Rectal smooth muscle tissue (tissue), 1 donor: ENCODE measurements at regions not wholly inside any gene's neighbourhood (a gene's known extent, or its start where the extent isn't known, plus 50 kb on each side); places are given as distances from the start of the nearest gene placed in this dataset.
"Not testable (repeated sequence)": the region's sequence is repeated elsewhere in the genome, so short reads cannot be mapped to it uniquely, and the experiment has no call there.

Experiments
- H3K27ac ChIP-seq: one replicate; pipeline ENCODE4 v1.7.0; 2013; ENCODE audit warnings: low read depth, low read length, inconsistent platforms
- H3K27me3 ChIP-seq: one replicate; pipeline ENCODE4 v1.7.0; 2013; ENCODE audit warnings: low read length; ENCODE audit not compliant: control insufficient read depth, insufficient read depth
- H3K36me3 ChIP-seq: one replicate; pipeline ENCODE4 v1.7.0; 2013; ENCODE audit warnings: low read length; ENCODE audit not compliant: control insufficient read depth, insufficient read depth
- H3K4me1 ChIP-seq: one replicate; pipeline ENCODE4 v1.7.0; 2013; ENCODE audit warnings: low read length; ENCODE audit not compliant: control insufficient read depth, insufficient read depth
- H3K4me3 ChIP-seq: one replicate; pipeline ENCODE4 v1.7.0; 2013; ENCODE audit warnings: low read length
- H3K9ac ChIP-seq: one replicate; pipeline ENCODE4 v1.7.0; 2013; ENCODE audit warnings: low read length

- Histone ChIP-seq H3K4me1 (no peaks in the 10 kb centered on the region), H3K27me3 (no peaks in the 10 kb centered on the region), H3K36me3 (no peaks in the 10 kb centered on the region)
These were observed 78.6 kb downstream of the MRM1 start for GRCh38 chr17:36679815-36680467.

GRCh38 chr17:36680701-36681202, 79.4 kb downstream of the MRM1 start:
- Histone ChIP-seq H3K4me1 (no peaks in the 10 kb centered on the region), H3K36me3 (no peaks in the 10 kb centered on the region), H3K27ac (no peak overlapping the region), H3K27me3 (no peaks in the 10 kb centered on the region), H3K9ac (no peak overlapping the region), H3K4me3 (no peak overlapping the region)

More at GRCh38 chr17:36679815-36680467, 78.6 kb downstream of the MRM1 start:
- Histone ChIP-seq H3K27ac (no peak overlapping the region), H3K4me3 (no peak overlapping the region), H3K9ac (no peak overlapping the region)

GRCh38 chr17:36682773-36683172, 81.4 kb downstream of the MRM1 start:
- H3K27ac ChIP-seq: no peak overlapping the region
- H3K4me3 ChIP-seq: no peak overlapping the region
- H3K9ac ChIP-seq: no peak overlapping the region
- H3K27me3 ChIP-seq: no peaks in the 10 kb centered on the region
- no peaks in the 10 kb centered on the region for H3K36me3 ChIP-seq
- no peaks in the 10 kb centered on the region for H3K4me1 ChIP-seq

- no peaks in the 10 kb centered on the region for H3K36me3 ChIP-seq
- no peak overlapping the region for H3K4me3 ChIP-seq
- no peaks in the 10 kb centered on the region for H3K27me3 ChIP-seq
- H3K27ac ChIP-seq: no peak overlapping the region
- H3K4me1 ChIP-seq: no peaks in the 10 kb centered on the region
- no peak overlapping the region for H3K9ac ChIP-seq
These were observed 82.0 kb downstream of the MRM1 start for GRCh38 chr17:36683387-36683786.

GRCh38 chr17:36684134-36684533, 82.8 kb downstream of the MRM1 start:
- Histone ChIP-seq H3K27me3 (no peaks in the 10 kb centered on the region), H3K9ac (no peak overlapping the region), H3K27ac (no peak overlapping the region), H3K36me3 (no peaks in the 10 kb centered on the region), H3K4me3 (no peak overlapping the region), H3K4me1 (no peaks in the 10 kb centered on the region)

- H3K9ac ChIP-seq: no peak overlapping the region
- H3K4me1 ChIP-seq: no peaks in the 10 kb centered on the region
- no peak overlapping the region for H3K27ac ChIP-seq
- no peaks in the 10 kb centered on the region for H3K27me3 ChIP-seq
- no peaks in the 10 kb centered on the region for H3K36me3 ChIP-seq
- H3K4me3 ChIP-seq: no peak overlapping the region
These were observed 84.8 kb downstream of the MRM1 start for GRCh38 chr17:36686123-36686669.

GRCh38 chr17:36687736-36688135, 86.4 kb downstream of the MRM1 start:
- H3K27ac ChIP-seq: no peak overlapping the region
- H3K36me3 ChIP-seq: no peaks in the 10 kb centered on the region
- no peaks in the 10 kb centered on the region for H3K4me1 ChIP-seq
- H3K27me3 ChIP-seq: no peaks in the 10 kb centered on the region
- H3K4me3 ChIP-seq: no peak overlapping the region
- H3K9ac ChIP-seq: no peak overlapping the region

GRCh38 chr17:36689089-36689667, 87.8 kb downstream of the MRM1 start:
- Histone ChIP-seq H3K27me3 (no peaks in the 10 kb centered on the region), H3K9ac (no peak overlapping the region), H3K4me1 (no peaks in the 10 kb centered on the region), H3K27ac (no peak overlapping the region), H3K4me3 (no peak overlapping the region), H3K36me3 (no peaks in the 10 kb centered on the region)

- H3K27ac ChIP-seq: no peak overlapping the region
- H3K4me1 ChIP-seq: no peaks in the 10 kb centered on the region
- H3K27me3 ChIP-seq: peaks cover 2% of the 10 kb centered on the region
- H3K4me3 ChIP-seq: no peak overlapping the region
- no peak overlapping the region for H3K9ac ChIP-seq
- H3K36me3 ChIP-seq: no peaks in the 10 kb centered on the region
These were observed 88.8 kb downstream of the MRM1 start for GRCh38 chr17:36690190-36690589.

GRCh38 chr17:36691606-36692005, 90.2 kb downstream of the MRM1 start:
- Histone ChIP-seq H3K4me1 (no peaks in the 10 kb centered on the region), H3K4me3 (no peak overlapping the region), H3K27me3 (peaks cover 3% of the 10 kb centered on the region), H3K27ac (no peak overlapping the region), H3K9ac (no peak overlapping the region), H3K36me3 (no peaks in the 10 kb centered on the region)

GRCh38 chr17:36695082-36695481, 93.7 kb downstream of the MRM1 start:
- H3K4me3 ChIP-seq: no peak overlapping the region
- no peaks in the 10 kb centered on the region for H3K36me3 ChIP-seq
- H3K4me1 ChIP-seq: no peaks in the 10 kb centered on the region
- no peak overlapping the region for H3K9ac ChIP-seq
- H3K27me3 ChIP-seq: peaks cover 3% of the 10 kb centered on the region
- H3K27ac ChIP-seq: no peak overlapping the region

GRCh38 chr17:36695710-36696109, 94.3 kb downstream of the MRM1 start:
- H3K4me1 ChIP-seq, H3K9ac ChIP-seq, H3K36me3 ChIP-seq, H3K27me3 ChIP-seq, H3K4me3 ChIP-seq, H3K27ac ChIP-seq: not testable (repeated sequence)

GRCh38 chr17:36696805-36697204, 95.4 kb downstream of the MRM1 start:
- Histone ChIP-seq H3K27me3 (peaks cover 3% of the 10 kb centered on the region), H3K4me3 (no peak overlapping the region), H3K9ac (no peak overlapping the region), H3K4me1 (no peaks in the 10 kb centered on the region), H3K36me3 (no peaks in the 10 kb centered on the region), H3K27ac (no peak overlapping the region)
